ENCODE measurements at regions not wholly inside any gene's neighbourhood (a gene's known extent, or its start where the extent isn't known, plus 50 kb on each side); places are given as distances from the start of the nearest gene placed in this dataset.

- no TSS peak for BruUV-seq (replicated peaks)
- Mint-ChIP-seq H3K4me1 (ENCODE audit: low read depth, unreplicated experiment) (peaks cover 61% of the 10 kb centered on the region), H3K27ac (ENCODE audit: unreplicated experiment) (peak overlapping the region; percentile 93), H3K9me3 (ENCODE audit: low read depth, unreplicated experiment) (no peaks in the 10 kb centered on the region), H3K27me3 (ENCODE audit: unreplicated experiment) (no peaks in the 10 kb centered on the region), H3K36me3 (ENCODE audit: insufficient read depth, unreplicated experiment) (peaks cover 13% of the 10 kb centered on the region), H3K4me3 (ENCODE audit: low read depth, unreplicated experiment) (no peak overlapping the region)
- intact Hi-C loops (cut with micrococcal nuclease; ENCODE audit: unreplicated experiment) = loop anchor here (5.0 kb wide), 1 partner anchor 66 kb away; no protein-coding TSS in a partner anchor
- TF ChIP-seq CTCF (IDR thresholded peaks at IDR 0.05; ENCODE audit: unreplicated experiment) = no peak
- DNase-seq = no peak
- CTCF ChIA-PET = interaction anchor here (0.5 to 2.0 kb wide), 2 partner anchors 47 to 293 kb away, joined by 3 to 7 read pairs; no protein-coding TSS in a partner anchor
Measured at GRCh38 chr12:27178255-27178654, 65.8 kb upstream of the STK38L start.

GRCh38 chr12:27178723-27179399 is 65.2 kb upstream of the STK38L start:
- H3K9me3 Mint-ChIP-seq (ENCODE audit: low read depth, unreplicated experiment) = no peaks in the 10 kb centered on the region
- peak overlapping the region; percentile 93 for H3K27ac Mint-ChIP-seq (ENCODE audit: unreplicated experiment)
- intact Hi-C loops (cut with micrococcal nuclease; ENCODE audit: unreplicated experiment) = loop anchor here (5.0 kb wide), 1 partner anchor 67 kb away; no protein-coding TSS in a partner anchor
- no TSS peak for BruUV-seq (replicated peaks)
- no peak for DNase-seq
- peaks cover 61% of the 10 kb centered on the region for H3K4me1 Mint-ChIP-seq (ENCODE audit: low read depth, unreplicated experiment)
- CTCF ChIA-PET = interaction anchor here (1.0 to 2.0 kb wide), 3 partner anchors 14 to 163 kb away, joined by 3 to 10 read pairs (median 7); no protein-coding TSS in a partner anchor
- H3K36me3 Mint-ChIP-seq (ENCODE audit: insufficient read depth, unreplicated experiment) = peaks cover 13% of the 10 kb centered on the region
- TF ChIP-seq CTCF (IDR thresholded peaks at IDR 0.05; ENCODE audit: unreplicated experiment) = no peak
- H3K27me3 Mint-ChIP-seq (ENCODE audit: unreplicated experiment) = no peaks in the 10 kb centered on the region
- H3K4me3 Mint-ChIP-seq (ENCODE audit: low read depth, unreplicated experiment) = peak overlapping the region; percentile 63

- Mint-ChIP-seq H3K36me3 (ENCODE audit: insufficient read depth, unreplicated experiment) (peaks cover 13% of the 10 kb centered on the region), H3K9me3 (ENCODE audit: low read depth, unreplicated experiment) (no peaks in the 10 kb centered on the region), H3K27ac (ENCODE audit: unreplicated experiment) (peak overlapping the region; percentile 93), H3K4me3 (ENCODE audit: low read depth, unreplicated experiment) (peak overlapping the region; percentile 63), H3K27me3 (ENCODE audit: unreplicated experiment) (no peaks in the 10 kb centered on the region), H3K4me1 (ENCODE audit: low read depth, unreplicated experiment) (peaks cover 61% of the 10 kb centered on the region)
- no peak for TF ChIP-seq CTCF (IDR thresholded peaks at IDR 0.05; ENCODE audit: unreplicated experiment)
- BruUV-seq (replicated peaks) = TSS peak; percentile 93
- peak; percentile 67 for DNase-seq
- intact Hi-C loops (cut with micrococcal nuclease; ENCODE audit: unreplicated experiment) = loop anchor here (5.0 kb wide), 1 partner anchor 67 kb away; no protein-coding TSS in a partner anchor
- CTCF ChIA-PET = interaction anchor here (0.5 to 2.0 kb wide), 7 partner anchors 13 to 302 kb away, joined by 3 to 10 read pairs (median 5); no protein-coding TSS in a partner anchor
Measured at GRCh38 chr12:27179400-27180214, 64.5 kb upstream of the STK38L start.

- H3K4me1 Mint-ChIP-seq (ENCODE audit: low read depth, unreplicated experiment) = peaks cover 53% of the 10 kb centered on the region
- intact Hi-C loops (cut with micrococcal nuclease; ENCODE audit: unreplicated experiment) = no loop called here
- peaks cover 9% of the 10 kb centered on the region for H3K36me3 Mint-ChIP-seq (ENCODE audit: insufficient read depth, unreplicated experiment)
- no peak for TF ChIP-seq CTCF (IDR thresholded peaks at IDR 0.05; ENCODE audit: unreplicated experiment)
- no peaks in the 10 kb centered on the region for H3K9me3 Mint-ChIP-seq (ENCODE audit: low read depth, unreplicated experiment)
- no peak for DNase-seq
- H3K4me3 Mint-ChIP-seq (ENCODE audit: low read depth, unreplicated experiment) = no peak overlapping the region
- no peaks in the 10 kb centered on the region for H3K27me3 Mint-ChIP-seq (ENCODE audit: unreplicated experiment)
- CTCF ChIA-PET = interaction anchor here (1.8 kb wide), 1 partner anchor 11 kb away, joined by 10 read pairs; no protein-coding TSS in a partner anchor
- H3K27ac Mint-ChIP-seq (ENCODE audit: unreplicated experiment) = no peak overlapping the region
- BruUV-seq (replicated peaks) = no TSS peak
Measured at GRCh38 chr12:27180906-27181505, 63.1 kb upstream of the STK38L start.

All from Calu3 (cell line).